ENCODE measurements at regions not wholly inside any gene's neighbourhood (a gene's known extent, or its start where the extent isn't known, plus 50 kb on each side); places are given as distances from the start of the nearest gene placed in this dataset.

- Histone ChIP-seq H3K36me3 (no peaks in the 10 kb centered on the region), H3K27ac (no peak overlapping the region), H3K4me3 (no peak overlapping the region), H3K27me3 (no peaks in the 10 kb centered on the region), H3K4me1 (peaks cover 0 to 3% (median 0%) of the 10 kb centered on the region in 4 donors), H3K9me3 (no peaks in the 10 kb centered on the region)
- 71 to 84% methylated on average over 5 of the region's 5 CpGs for WGBS, 2 donors
- TF ChIP-seq POLR2A (IDR thresholded peaks at IDR 0.05), result no peak
- no peak for TF ChIP-seq CTCF (IDR thresholded peaks at IDR 0.05)
- no peak for TF ChIP-seq EP300 (IDR thresholded peaks at IDR 0.05)
- no peak for DNase-seq (ENCODE audit: low spot score in 2 of 2)
Observed at GRCh38 chr5:44511596-44511995, 122.4 kb upstream of the FGF10 start.

DNA sequence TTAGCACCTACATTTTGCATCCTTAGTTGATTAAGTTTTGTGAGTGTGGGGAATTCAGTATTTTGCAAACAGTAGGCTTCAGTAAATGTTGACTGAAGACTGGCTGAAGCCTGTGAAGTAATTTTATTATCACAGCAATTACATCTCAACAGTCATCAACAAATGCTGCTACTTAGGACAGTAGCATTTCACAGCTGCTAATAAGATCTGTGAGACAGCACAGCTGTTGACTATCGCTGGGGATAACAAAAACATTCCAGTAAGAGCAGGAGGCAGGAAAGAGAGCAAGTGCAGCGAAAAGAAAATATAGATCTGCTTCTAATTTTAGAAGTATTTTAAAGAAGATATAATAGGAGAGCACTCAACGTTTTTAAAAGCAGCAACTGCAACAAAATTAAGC is 117.3 kb upstream of the FGF10 start:
- H3K4me1 ChIP-seq, result no peaks in the 10 kb centered on the region
- H3K9me3 ChIP-seq, result no peaks in the 10 kb centered on the region
- H3K27ac ChIP-seq, result no peak overlapping the region
- H3K36me3 ChIP-seq, result no peaks in the 10 kb centered on the region
- no peaks in the 10 kb centered on the region for H3K27me3 ChIP-seq
- no peak for DNase-seq (ENCODE audit: low spot score in 2 of 2)
- 17 to 25% methylated on average over 3 of the region's 3 CpGs for WGBS, 2 donors
- TF ChIP-seq POLR2A (IDR thresholded peaks at IDR 0.05) (no peak), CTCF (IDR thresholded peaks at IDR 0.05) (no peak), EP300 (IDR thresholded peaks at IDR 0.05) (no peak)
- no peak overlapping the region for H3K4me3 ChIP-seq

DNA sequence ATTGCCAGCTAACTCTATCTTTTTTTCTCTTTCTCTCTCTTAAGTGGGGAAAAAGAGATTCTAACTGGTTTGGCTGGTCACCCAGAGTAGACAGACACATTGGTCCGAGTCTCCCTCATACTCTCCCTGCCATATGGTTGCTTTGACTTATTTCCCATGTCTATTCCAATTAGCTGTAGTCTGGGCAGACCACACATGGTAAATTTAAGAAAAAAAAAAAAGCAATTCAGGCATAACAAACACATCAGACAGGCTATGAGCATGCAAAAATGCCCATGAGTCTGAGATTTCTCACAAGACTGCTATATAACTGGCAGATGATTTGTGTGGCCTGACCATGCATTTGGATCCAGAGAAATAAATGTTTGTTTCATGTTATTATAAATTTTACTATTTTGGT is 110.2 kb upstream of the FGF10 start:
- H3K4me3 ChIP-seq, result no peak overlapping the region
- TF ChIP-seq POLR2A (IDR thresholded peaks at IDR 0.05) (no peak), EP300 (IDR thresholded peaks at IDR 0.05) (no peak), CTCF (IDR thresholded peaks at IDR 0.05) (no peak)
- WGBS, 2 donors, result 81 to 90% methylated on average over 1 of the region's 1 CpG

GRCh38 chr5:44497606-44498005 is 108.4 kb upstream of the FGF10 start:
- H3K4me1 ChIP-seq, result no peaks in the 10 kb centered on the region
- H3K36me3 ChIP-seq, result no peaks in the 10 kb centered on the region
- no peak overlapping the region for H3K27ac ChIP-seq
- TF ChIP-seq CTCF (IDR thresholded peaks at IDR 0.05) (no peak), POLR2A (IDR thresholded peaks at IDR 0.05) (no peak), EP300 (IDR thresholded peaks at IDR 0.05) (no peak)
- WGBS, 2 donors, result 84 to 86% methylated on average over 1 of the region's 1 CpG
- H3K27me3 ChIP-seq, result no peaks in the 10 kb centered on the region
- H3K9me3 ChIP-seq, result no peaks in the 10 kb centered on the region
- H3K4me3 ChIP-seq, result no peak overlapping the region
- DNase-seq (ENCODE audit: low spot score in 2 of 2), result no peak

More for the DNA sequence above, 110.2 kb upstream of the FGF10 start:
- H3K4me1 ChIP-seq, result no peaks in the 10 kb centered on the region
- H3K9me3 ChIP-seq, result no peaks in the 10 kb centered on the region
- no peak for DNase-seq (ENCODE audit: low spot score in 2 of 2)
- H3K27me3 ChIP-seq, result no peaks in the 10 kb centered on the region
- no peak overlapping the region for H3K27ac ChIP-seq
- no peaks in the 10 kb centered on the region for H3K36me3 ChIP-seq

DNA sequence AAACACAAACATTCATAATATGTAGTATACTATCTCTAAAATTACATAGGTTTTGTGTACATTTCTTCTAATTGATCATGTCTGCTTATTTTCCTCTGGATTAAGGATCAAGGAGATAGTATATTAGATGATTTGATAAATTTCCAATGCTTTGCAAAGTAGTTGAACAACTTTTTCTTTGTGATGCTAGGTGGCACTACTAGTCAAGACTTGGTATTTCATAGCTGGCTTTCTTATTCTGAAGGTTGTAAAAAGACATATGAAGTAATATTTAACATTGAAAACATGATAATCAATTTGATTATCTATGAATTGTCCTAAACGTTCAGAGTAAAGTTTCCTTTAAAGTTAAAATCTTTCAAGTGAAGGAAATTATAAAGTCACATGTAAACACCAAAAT is 106.1 kb upstream of the FGF10 start:
- 68 to 72% methylated on average over 1 of the region's 1 CpG for WGBS, 2 donors
- Histone ChIP-seq H3K36me3 (no peaks in the 10 kb centered on the region), H3K9me3 (no peaks in the 10 kb centered on the region)

More for the DNA sequence above, 106.1 kb upstream of the FGF10 start:
- no peak overlapping the region for H3K4me3 ChIP-seq
- TF ChIP-seq POLR2A (IDR thresholded peaks at IDR 0.05) (no peak), EP300 (IDR thresholded peaks at IDR 0.05) (no peak), CTCF (IDR thresholded peaks at IDR 0.05) (no peak)
- no peaks in the 10 kb centered on the region for H3K27me3 ChIP-seq
- DNase-seq (ENCODE audit: low spot score in 2 of 2), result no peak
- no peaks in the 10 kb centered on the region for H3K4me1 ChIP-seq
- no peak overlapping the region for H3K27ac ChIP-seq

All from tibial nerve (tissue), 4 donors.